Keratinocyte (primary cell): ENCODE measurements at regions not wholly inside any gene's neighbourhood (a gene's known extent, or its start where the extent isn't known, plus 50 kb on each side); places are given as distances from the start of the nearest gene placed in this dataset.

Experiments used
- DNase-seq: peaks from one replicate; pipeline ENCODE4 v3.0.0-alpha.2; 2011; ENCODE audit warnings: low read depth, missing footprints, low spot score
- FAIRE-seq: peaks from 2 replicates; lab custom pipeline; 2011; peaks lifted over from hg19 to GRCh38; lab: Jason Lieb, UNC
- H2AFZ ChIP-seq: 2 replicates; pipeline ENCODE4 v1.6.0; 2012; ENCODE audit warnings: low read length, control low read depth, inconsistent platforms; ENCODE audit not compliant: control insufficient read depth
- H3K27ac ChIP-seq: 2 replicates; pipeline ENCODE4 v1.5.1; 2011; ENCODE audit warnings: low read length; ENCODE audit not compliant: control insufficient read depth, insufficient read depth
- H3K27me3 ChIP-seq: 3 replicates; pipeline ENCODE4 v1.6.0; 2011; ENCODE audit warnings: low read length; ENCODE audit not compliant: control insufficient read depth, insufficient read depth; ENCODE audit errors: extremely low read depth
- H3K36me3 ChIP-seq, 2 experiments: 2 replicates in 1 of 2; 3 replicates in 1 of 2; pipeline ENCODE4 v1.5.1; 2011; ENCODE audit warnings: low read length in 2 of 2, mild to moderate bottlenecking in 1 of 2; ENCODE audit not compliant: control insufficient read depth in 2 of 2, insufficient read depth in 2 of 2; ENCODE audit errors: extremely low read depth in 1 of 2
- H3K4me1 ChIP-seq: 3 replicates; pipeline ENCODE4 v1.5.1; 2011; ENCODE audit warnings: low read length; ENCODE audit not compliant: control insufficient read depth, insufficient read depth; ENCODE audit errors: extremely low read depth
- H3K4me2 ChIP-seq: 3 replicates; pipeline ENCODE4 v1.6.0; 2011; ENCODE audit warnings: low read depth, low read length; ENCODE audit not compliant: control insufficient read depth, insufficient read depth; ENCODE audit errors: extremely low read depth
- H3K4me3 ChIP-seq, 3 experiments: fragments of 200-600 bp in 1 of 3; sonication (generic) in 1 of 3; 2 replicates in 2 of 3; 3 replicates in 1 of 3; pipeline ENCODE4 v1.5.1; 2011 to 2016; ENCODE audit warnings: low read length in 3 of 3, mild to moderate bottlenecking in 3 of 3, control low read depth in 2 of 3, inconsistent platforms in 1 of 3, low read depth in 1 of 3, mixed read lengths in 1 of 3, mixed run types in 1 of 3, moderate library complexity in 1 of 3; ENCODE audit not compliant: control insufficient read depth in 2 of 3, insufficient read depth in 2 of 3; ENCODE audit errors: extremely low read depth in 1 of 3
- H3K79me2 ChIP-seq: 2 replicates; pipeline ENCODE4 v1.6.0; 2012; ENCODE audit warnings: low read length; ENCODE audit not compliant: control insufficient read depth, insufficient read depth
- H3K9ac ChIP-seq: 3 replicates; pipeline ENCODE4 v1.6.0; 2011; ENCODE audit warnings: low read length; ENCODE audit not compliant: control insufficient read depth, insufficient read depth; ENCODE audit errors: extremely low read depth
- H3K9me1 ChIP-seq: 3 replicates; pipeline ENCODE4 v1.6.0; 2011; ENCODE audit warnings: low read length; ENCODE audit not compliant: control insufficient read depth, insufficient read depth; ENCODE audit errors: extremely low read depth
- H3K9me3 ChIP-seq: 2 replicates; pipeline ENCODE4 v1.5.1; 2012; ENCODE audit warnings: low read depth, low read length; ENCODE audit not compliant: control insufficient read depth
- H4K20me1 ChIP-seq: 3 replicates; pipeline ENCODE4 v1.6.0; 2011; ENCODE audit warnings: low read length; ENCODE audit not compliant: control insufficient read depth, insufficient read depth; ENCODE audit errors: extremely low read depth
- CTCF ChIP-seq, 3 experiments: IDR thresholded peaks in 1 of 3; conservative IDR thresholded peaks in 1 of 3; optimal IDR thresholded peaks in 1 of 3; 2 replicates in 2 of 3; 3 replicates in 1 of 3; pipeline versions ENCODE3 to v1.5.1; 2011; ENCODE audit warnings: low read length in 3 of 3, mild to moderate bottlenecking in 3 of 3, moderate library complexity in 2 of 3, control low read depth in 1 of 3, inconsistent platforms in 1 of 3; ENCODE audit not compliant: insufficient read depth in 2 of 3; ENCODE audit errors: extremely low read depth in 1 of 3
- EZH2 ChIP-seq: IDR thresholded peaks from one replicate; pipeline ENCODE4 v1.6.1; 2012; ENCODE audit warnings: inconsistent platforms, mild to moderate bottlenecking, low read length, moderate library complexity
- dilution Hi-C: fragments of 300-500 bp; cut with MboI; formaldehyde crosslinking; loops from one replicate; pipeline ENCODE4 v1.7.0; 2020; ENCODE audit warnings: low sequenced_read_pairs; ENCODE audit not compliant: extremely low pct_ligation_motif_present

- H3K4me1 ChIP-seq = no peaks in the 10 kb centered on the region
- no peak for DNase-seq
- no peaks in the 10 kb centered on the region for H3K36me3 ChIP-seq
- no peak overlapping the region for H2AFZ ChIP-seq
- no peak overlapping the region for H3K4me2 ChIP-seq
- H3K9ac ChIP-seq = no peak overlapping the region
- H3K79me2 ChIP-seq = no peaks in the 10 kb centered on the region
- no peak for TF ChIP-seq EZH2
- no peak for TF ChIP-seq CTCF (optimal IDR thresholded peaks at IDR 0.05 in 1 of 3, IDR thresholded peaks at IDR 0.05 in 1 of 3, conservative IDR thresholded peaks at IDR 0.05 in 1 of 3; ENCODE audit: extremely low read depth in 1 of 3, insufficient read depth in 2 of 3, low read length in 3 of 3)
- H3K9me1 ChIP-seq = no peaks in the 10 kb centered on the region
- no peaks in the 10 kb centered on the region for H4K20me1 ChIP-seq
- FAIRE-seq = no peak
- H3K9me3 ChIP-seq = no peaks in the 10 kb centered on the region
- no peak overlapping the region for H3K4me3 ChIP-seq
- peaks cover 6% of the 10 kb centered on the region for H3K27me3 ChIP-seq
- dilution Hi-C loops = no loop called here
- no peak overlapping the region for H3K27ac ChIP-seq
These were observed 72.4 kb downstream of the NOG start for GRCh38 chr17:56665864-56666263.

GRCh38 chr17:56667925-56668458 is 74.5 kb downstream of the NOG start:
- DNase-seq (no peak), FAIRE-seq (no peak)
- Histone ChIP-seq H3K36me3 (no peaks in the 10 kb centered on the region), H3K9me1 (no peaks in the 10 kb centered on the region), H3K9me3 (no peaks in the 10 kb centered on the region), H3K9ac (no peak overlapping the region), H3K4me2 (no peak overlapping the region), H3K27ac (no peak overlapping the region), H3K4me3 (no peak overlapping the region), H3K79me2 (no peaks in the 10 kb centered on the region), H3K27me3 (peaks cover 6% of the 10 kb centered on the region), H2AFZ (no peak overlapping the region), H4K20me1 (no peaks in the 10 kb centered on the region), H3K4me1 (no peaks in the 10 kb centered on the region)
- dilution Hi-C loops = no loop called here
- TF ChIP-seq CTCF (optimal IDR thresholded peaks at IDR 0.05 in 1 of 3, IDR thresholded peaks at IDR 0.05 in 1 of 3, conservative IDR thresholded peaks at IDR 0.05 in 1 of 3; ENCODE audit: extremely low read depth in 1 of 3, insufficient read depth in 2 of 3, low read length in 3 of 3) = no peak
